Gastroesophageal sphincter (tissue), 3 donors: ENCODE measurements at regions not wholly inside any gene's neighbourhood (a gene's known extent, or its start where the extent isn't known, plus 50 kb on each side); places are given as distances from the start of the nearest gene placed in this dataset.

Experiments used
- CTCF ChIP-seq, 4 experiments: fragments of 200-600 bp in 2 of 4; fragments of 450-650 bp in 2 of 4; sonication (generic) in 1 of 4; IDR thresholded peaks; one replicate each; pipeline ENCODE4 v1.5.1; 2017 to 2019; ENCODE audit warnings: antibody characterized with exemption in 4 of 4, mild to moderate bottlenecking in 2 of 4, moderate library complexity in 2 of 4
- POLR2A ChIP-seq, 2 donors: fragments of 450-650 bp; IDR thresholded peaks; one replicate each; pipeline ENCODE4 v1.6.1; 2017; ENCODE audit warnings: antibody characterized with exemption in 2 of 2, mild to moderate bottlenecking in 2 of 2, moderate library complexity in 1 of 2
- POLR2AphosphoS5 ChIP-seq: sonication (generic); formaldehyde crosslinking; IDR thresholded peaks from one replicate; pipeline ENCODE4 v1.6.1; 2017; ENCODE audit warnings: antibody characterized with exemption

GRCh38 chr12:67420506-67420905, 151.3 kb downstream of the CAND1 start:
- no peak for TF ChIP-seq POLR2A (IDR thresholded peaks at IDR 0.05)
- TF ChIP-seq CTCF (IDR thresholded peaks at IDR 0.05), result no peak
- TF ChIP-seq POLR2AphosphoS5, result no peak
